Testis (tissue), 2 donors: ENCODE measurements at regions not wholly inside any gene's neighbourhood (a gene's known extent, or its start where the extent isn't known, plus 50 kb on each side); places are given as distances from the start of the nearest gene placed in this dataset.

Experiments used
- DNase-seq: peaks from one replicate; pipeline ENCODE4 v3.0.0-alpha.2; 2019
- H3K27ac ChIP-seq, 2 donors: fragments of 200-600 bp; sonication (generic); one replicate each; pipeline ENCODE4 v1.5.1; 2019
- H3K27me3 ChIP-seq: fragments of 200-600 bp; sonication (generic); one replicate; pipeline ENCODE4 v1.5.1; 2019
- H3K36me3 ChIP-seq: fragments of 200-600 bp; sonication (generic); one replicate; pipeline ENCODE4 v1.5.1; 2017; ENCODE audit warnings: low read depth; ENCODE audit errors: missing control alignments
- H3K4me1 ChIP-seq: fragments of 200-600 bp; sonication (generic); one replicate; pipeline ENCODE4 v1.5.1; 2019
- H3K4me3 ChIP-seq, 2 donors: fragments of 200-600 bp; sonication (generic); one replicate each; pipeline ENCODE4 v1.5.1; 2017 to 2019
- H3K9me3 ChIP-seq: fragments of 200-600 bp; sonication (generic); one replicate; pipeline ENCODE4 v1.5.1; 2017
- CTCF ChIP-seq, 3 experiments: fragments of 450-650 bp in 2 of 3; fragments of 200-600 bp in 1 of 3; sonication (generic) in 1 of 3; IDR thresholded peaks; one replicate each; pipeline ENCODE4 v1.5.1; 2016 to 2019; ENCODE audit warnings: antibody characterized with exemption in 3 of 3, mild to moderate bottlenecking in 2 of 3, moderate library complexity in 1 of 3
- POLR2A ChIP-seq: fragments of 450-650 bp; IDR thresholded peaks from one replicate; pipeline ENCODE4 v1.6.1; 2017; ENCODE audit warnings: antibody characterized with exemption, mild to moderate bottlenecking, moderate library complexity
- WGBS, 2 donors: methylation state at CpG; one replicate each; pipeline ENCODE4 v1.1.5; 2018; 5-methylcytosine and 5-hydroxymethylcytosine counted together
- intact Hi-C: fragments of 100-400 bp; cut with DNase I; formaldehyde crosslinking; loops from one replicate; pipeline ENCODE4 v1.15.1; 2023; ENCODE audit warnings: low total_unique reads

DNA sequence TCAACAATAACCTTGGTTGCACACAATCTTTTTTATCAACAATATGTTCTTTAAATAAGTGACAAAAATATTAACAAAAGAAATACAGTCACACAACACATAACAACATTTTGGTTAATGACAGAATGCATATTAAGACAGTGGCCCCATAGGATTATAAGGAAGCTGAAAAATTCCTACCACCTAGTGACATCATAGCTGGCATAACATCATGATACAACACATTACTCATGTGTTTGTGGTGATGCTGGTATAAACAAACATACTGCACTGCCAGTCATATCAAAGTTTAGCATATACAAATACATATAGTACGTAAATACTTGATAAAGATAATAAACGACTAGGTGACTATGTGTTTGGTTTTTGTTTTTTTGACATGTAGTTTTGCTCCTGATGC, 344.8 kb upstream of the POU5F2 start:
- Histone ChIP-seq H3K9me3 (no peaks in the 10 kb centered on the region), H3K27me3 (no peaks in the 10 kb centered on the region), H3K36me3 (no peaks in the 10 kb centered on the region), H3K4me1 (no peaks in the 10 kb centered on the region), H3K27ac (no peak overlapping the region), H3K4me3 (no peak overlapping the region)
- no peak for DNase-seq
- TF ChIP-seq POLR2A (no peak), CTCF (IDR thresholded peaks at IDR 0.05) (no peak)
- intact Hi-C loops = no loop called here
- WGBS, 2 donors = 98 to 100% methylated on average over 2 of the region's 2 CpGs

- no peaks in the 10 kb centered on the region for H3K4me1 ChIP-seq
- H3K27ac ChIP-seq = no peak overlapping the region
- intact Hi-C loops = no loop called here
- DNase-seq = no peak
- H3K36me3 ChIP-seq = no peaks in the 10 kb centered on the region
- H3K4me3 ChIP-seq = no peak overlapping the region
- H3K27me3 ChIP-seq = no peaks in the 10 kb centered on the region
- no peaks in the 10 kb centered on the region for H3K9me3 ChIP-seq
- TF ChIP-seq CTCF (IDR thresholded peaks at IDR 0.05) = no peak
- no peak for TF ChIP-seq POLR2A
Observed at GRCh38 chr5:94082405-94082804, 341.0 kb upstream of the POU5F2 start.

DNA sequence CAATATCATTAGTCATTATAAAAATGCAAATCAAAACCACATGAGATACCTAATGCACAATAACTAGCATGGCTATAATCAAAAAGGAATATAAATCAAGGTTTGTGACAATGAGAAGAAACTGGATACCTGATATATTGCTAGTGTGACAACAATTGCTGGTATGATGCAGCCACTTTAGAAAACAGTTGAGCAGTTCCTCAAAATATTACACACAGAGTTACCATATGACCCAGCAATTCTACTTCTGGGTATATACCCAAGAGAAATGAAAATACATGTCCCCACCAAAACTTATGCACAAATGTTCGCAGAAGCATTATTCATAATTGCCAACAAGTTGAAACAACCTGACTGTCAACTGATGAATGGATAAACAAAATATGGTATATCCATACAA, 339.7 kb upstream of the POU5F2 start:
- intact Hi-C loops = no loop called here
- Histone ChIP-seq H3K4me1 (no peaks in the 10 kb centered on the region), H3K36me3 (no peaks in the 10 kb centered on the region), H3K27me3 (no peaks in the 10 kb centered on the region), H3K27ac (no peak overlapping the region), H3K4me3 (no peak overlapping the region), H3K9me3 (no peaks in the 10 kb centered on the region)
- 98 to 100% methylated on average over 1 of the region's 1 CpG for WGBS, 2 donors
- TF ChIP-seq POLR2A = no peak
- TF ChIP-seq CTCF (IDR thresholded peaks at IDR 0.05) = no peak
- no peak for DNase-seq

GRCh38 chr5:94080390-94080789, 339.0 kb upstream of the POU5F2 start:
- Histone ChIP-seq H3K36me3 (no peaks in the 10 kb centered on the region), H3K4me1 (no peaks in the 10 kb centered on the region), H3K27me3 (no peaks in the 10 kb centered on the region), H3K27ac (no peak overlapping the region), H3K4me3 (no peak overlapping the region), H3K9me3 (no peaks in the 10 kb centered on the region)
- 89 to 95% methylated on average over 3 of the region's 3 CpGs for WGBS, 2 donors
- intact Hi-C loops = no loop called here
- no peak for DNase-seq
- TF ChIP-seq POLR2A = no peak
- TF ChIP-seq CTCF (IDR thresholded peaks at IDR 0.05) = no peak

DNA sequence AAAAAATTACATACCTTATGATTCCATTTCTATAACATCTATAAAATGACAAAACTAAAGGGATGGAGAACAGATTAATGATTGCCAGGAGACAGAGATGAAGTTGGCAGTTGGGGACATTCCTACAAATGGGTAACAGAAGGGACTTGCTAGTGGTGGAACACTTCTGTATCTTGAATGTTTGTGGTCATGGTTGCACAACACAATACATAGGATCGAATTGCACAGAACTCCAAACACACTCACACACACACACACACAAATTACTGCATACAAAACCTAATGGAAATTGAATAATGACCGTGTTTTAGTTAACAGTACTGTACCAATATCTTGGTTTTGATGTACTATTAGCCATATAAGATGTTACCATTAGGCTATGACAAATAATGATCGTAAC, 330.7 kb upstream of the POU5F2 start:
- Histone ChIP-seq H3K4me1 (no peaks in the 10 kb centered on the region), H3K36me3 (no peaks in the 10 kb centered on the region), H3K9me3 (no peaks in the 10 kb centered on the region), H3K27ac (no peak overlapping the region), H3K4me3 (no peak overlapping the region), H3K27me3 (no peaks in the 10 kb centered on the region)
- DNase-seq = no peak
- intact Hi-C loops = no loop called here
- 97 to 98% methylated on average over 3 of the region's 3 CpGs for WGBS, 2 donors
- TF ChIP-seq CTCF (IDR thresholded peaks at IDR 0.05) (no peak), POLR2A (no peak)
